Suprapubic skin (tissue), 3 donors: ENCODE measurements at regions not wholly inside any gene's neighbourhood (a gene's known extent, or its start where the extent isn't known, plus 50 kb on each side); places are given as distances from the start of the nearest gene placed in this dataset.

Experiments
- POLR2A ChIP-seq, 2 donors: fragments of 450-650 bp; IDR thresholded peaks; one replicate each; pipeline ENCODE4 v1.6.1; 2017; ENCODE audit warnings: antibody characterized with exemption in 2 of 2, mild to moderate bottlenecking in 2 of 2, moderate library complexity in 2 of 2
- TF ChIP-seq, protein P1 (sequence below), 2 donors: fragments of 200-600 bp in 1 of 2; fragments of 450-650 bp in 1 of 2; sonication (generic) in 1 of 2; IDR thresholded peaks; one replicate each; pipeline ENCODE4 v1.5.1; 2016 to 2019; ENCODE audit warnings: antibody characterized with exemption in 2 of 2, mild to moderate bottlenecking in 1 of 2, moderate library complexity in 1 of 2

GRCh38 chr9:16331031-16331430 lies 539.4 kb downstream of the BNC2 start:
- TF ChIP-seq POLR2A (IDR thresholded peaks at IDR 0.05): no peak
- TF ChIP-seq, protein P1, sequence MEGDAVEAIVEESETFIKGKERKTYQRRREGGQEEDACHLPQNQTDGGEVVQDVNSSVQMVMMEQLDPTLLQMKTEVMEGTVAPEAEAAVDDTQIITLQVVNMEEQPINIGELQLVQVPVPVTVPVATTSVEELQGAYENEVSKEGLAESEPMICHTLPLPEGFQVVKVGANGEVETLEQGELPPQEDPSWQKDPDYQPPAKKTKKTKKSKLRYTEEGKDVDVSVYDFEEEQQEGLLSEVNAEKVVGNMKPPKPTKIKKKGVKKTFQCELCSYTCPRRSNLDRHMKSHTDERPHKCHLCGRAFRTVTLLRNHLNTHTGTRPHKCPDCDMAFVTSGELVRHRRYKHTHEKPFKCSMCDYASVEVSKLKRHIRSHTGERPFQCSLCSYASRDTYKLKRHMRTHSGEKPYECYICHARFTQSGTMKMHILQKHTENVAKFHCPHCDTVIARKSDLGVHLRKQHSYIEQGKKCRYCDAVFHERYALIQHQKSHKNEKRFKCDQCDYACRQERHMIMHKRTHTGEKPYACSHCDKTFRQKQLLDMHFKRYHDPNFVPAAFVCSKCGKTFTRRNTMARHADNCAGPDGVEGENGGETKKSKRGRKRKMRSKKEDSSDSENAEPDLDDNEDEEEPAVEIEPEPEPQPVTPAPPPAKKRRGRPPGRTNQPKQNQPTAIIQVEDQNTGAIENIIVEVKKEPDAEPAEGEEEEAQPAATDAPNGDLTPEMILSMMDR (IDR thresholded peaks at IDR 0.05): no peak
